Activated CD8-positive, alpha-beta T cell treated with anti-CD3 and anti-CD28 coated beads, Interleukin-2, amount 10 ng/mL, durations not matched to agents 7 days and 5 days (primary cell): ENCODE measurements at regions not wholly inside any gene's neighbourhood (a gene's known extent, or its start where the extent isn't known, plus 50 kb on each side); places are given as distances from the start of the nearest gene placed in this dataset.

Experiments
- ATAC-seq: fragments of 150-1000 bp; cut with Tn5 transposase; one replicate; pipeline ENCODE4 v1.10.0; 2021; ENCODE audit warnings: moderate library complexity
- CTCF ChIA-PET: fragments of 350-600 bp; sonication (Branson Sonifier 250); formaldehyde crosslinking; loops from one replicate; lab custom pipeline; 2021; ENCODE audit warnings: antibody characterized with exemption; lab: Charles Lee
- POLR2A ChIA-PET: fragments of 350-600 bp; sonication (Branson Sonifier 250); formaldehyde crosslinking; loops from one replicate; lab custom pipeline; 2021; ENCODE audit warnings: antibody characterized with exemption; lab: Charles Lee
- DNase-seq: peaks from one replicate; pipeline ENCODE4 v3.0.0-alpha.2; 2020
- H3K27ac Mint-ChIP-seq: one replicate; pipeline ENCODE4 v1.8.0; 2021; ENCODE audit warnings: mild to moderate bottlenecking, mixed read lengths
- H3K27me3 Mint-ChIP-seq: one replicate; pipeline ENCODE4 v1.8.0; 2021; ENCODE audit warnings: low read depth, mixed read lengths
- H3K36me3 Mint-ChIP-seq: one replicate; pipeline ENCODE4 v1.8.0; 2021; ENCODE audit warnings: low read depth, mixed read lengths
- H3K4me1 Mint-ChIP-seq: one replicate; pipeline ENCODE4 v1.8.0; 2021; ENCODE audit warnings: low read depth, mixed read lengths
- H3K4me3 Mint-ChIP-seq: one replicate; pipeline ENCODE4 v1.8.0; 2021; ENCODE audit warnings: mild to moderate bottlenecking, mixed read lengths
- H3K9me3 Mint-ChIP-seq: one replicate; pipeline ENCODE4 v1.8.0; 2022; ENCODE audit warnings: mixed read lengths; ENCODE audit not compliant: insufficient read depth

GRCh38 chr6:51553246-51554015, 534.0 kb downstream of the PKHD1 start:
- ChIA-PET POLR2A (no interaction called here), CTCF (no interaction called here)
- Mint-ChIP-seq H3K9me3 (no peaks in the 10 kb centered on the region), H3K27ac (no peak overlapping the region), H3K27me3 (no peaks in the 10 kb centered on the region), H3K36me3 (no peaks in the 10 kb centered on the region), H3K4me1 (no peaks in the 10 kb centered on the region), H3K4me3 (no peak overlapping the region)
- no peak for ATAC-seq
- no peak for DNase-seq

- DNase-seq: no peak
- H3K4me3 Mint-ChIP-seq: no peak overlapping the region
- POLR2A ChIA-PET: no interaction called here
- H3K9me3 Mint-ChIP-seq: no peaks in the 10 kb centered on the region
- no peaks in the 10 kb centered on the region for H3K36me3 Mint-ChIP-seq
- ATAC-seq: no peak
- H3K4me1 Mint-ChIP-seq: no peaks in the 10 kb centered on the region
- H3K27ac Mint-ChIP-seq: no peak overlapping the region
- no peaks in the 10 kb centered on the region for H3K27me3 Mint-ChIP-seq
- CTCF ChIA-PET: no interaction called here
Observed at GRCh38 chr6:51554029-51554428, 533.4 kb downstream of the PKHD1 start.

- H3K4me1 Mint-ChIP-seq: peaks cover 3% of the 10 kb centered on the region
- no peak overlapping the region for H3K27ac Mint-ChIP-seq
- no peaks in the 10 kb centered on the region for H3K27me3 Mint-ChIP-seq
- ChIA-PET CTCF (no interaction called here), POLR2A (no interaction called here)
- no peaks in the 10 kb centered on the region for H3K9me3 Mint-ChIP-seq
- no peak overlapping the region for H3K4me3 Mint-ChIP-seq
- ATAC-seq (no peak), DNase-seq (no peak)
- no peaks in the 10 kb centered on the region for H3K36me3 Mint-ChIP-seq
Observed at GRCh38 chr6:51559059-51559458, 528.4 kb downstream of the PKHD1 start.

GRCh38 chr6:51562198-51562597, 525.2 kb downstream of the PKHD1 start:
- CTCF ChIA-PET: no interaction called here
- peaks cover 3% of the 10 kb centered on the region for H3K4me1 Mint-ChIP-seq
- H3K4me3 Mint-ChIP-seq: no peak overlapping the region
- H3K27me3 Mint-ChIP-seq: no peaks in the 10 kb centered on the region
- DNase-seq (no peak), ATAC-seq (no peak)
- no peaks in the 10 kb centered on the region for H3K9me3 Mint-ChIP-seq
- no peaks in the 10 kb centered on the region for H3K36me3 Mint-ChIP-seq
- no peak overlapping the region for H3K27ac Mint-ChIP-seq
- POLR2A ChIA-PET: no interaction called here
